HL-60 (cell line): ENCODE measurements at regions not wholly inside any gene's neighbourhood (a gene's known extent, or its start where the extent isn't known, plus 50 kb on each side); places are given as distances from the start of the nearest gene placed in this dataset.

Source experiments
- GABPA ChIP-seq: IDR thresholded peaks from 2 replicates; pipeline ENCODE4 v1.6.1; 2012; ENCODE audit warnings: low read depth
- POLR2AphosphoS5 ChIP-seq: IDR thresholded peaks from 2 replicates; pipeline ENCODE4 v1.6.1; 2012; ENCODE audit warnings: low read depth
- TF ChIP-seq, protein P1 (sequence below): IDR thresholded peaks from one replicate; pipeline ENCODE4 v1.5.1; 2011; ENCODE audit warnings: low read length, control low read depth, inconsistent platforms; ENCODE audit not compliant: insufficient read depth
- TF ChIP-seq, protein P2 (sequence below): IDR thresholded peaks from 2 replicates; pipeline ENCODE4 v1.6.1; 2012; ENCODE audit warnings: low read depth; ENCODE audit not compliant: insufficient replicate concordance

GRCh38 chr2:16911746-16912145 is 246.1 kb upstream of the CYRIA start:
- TF ChIP-seq, protein P1, sequence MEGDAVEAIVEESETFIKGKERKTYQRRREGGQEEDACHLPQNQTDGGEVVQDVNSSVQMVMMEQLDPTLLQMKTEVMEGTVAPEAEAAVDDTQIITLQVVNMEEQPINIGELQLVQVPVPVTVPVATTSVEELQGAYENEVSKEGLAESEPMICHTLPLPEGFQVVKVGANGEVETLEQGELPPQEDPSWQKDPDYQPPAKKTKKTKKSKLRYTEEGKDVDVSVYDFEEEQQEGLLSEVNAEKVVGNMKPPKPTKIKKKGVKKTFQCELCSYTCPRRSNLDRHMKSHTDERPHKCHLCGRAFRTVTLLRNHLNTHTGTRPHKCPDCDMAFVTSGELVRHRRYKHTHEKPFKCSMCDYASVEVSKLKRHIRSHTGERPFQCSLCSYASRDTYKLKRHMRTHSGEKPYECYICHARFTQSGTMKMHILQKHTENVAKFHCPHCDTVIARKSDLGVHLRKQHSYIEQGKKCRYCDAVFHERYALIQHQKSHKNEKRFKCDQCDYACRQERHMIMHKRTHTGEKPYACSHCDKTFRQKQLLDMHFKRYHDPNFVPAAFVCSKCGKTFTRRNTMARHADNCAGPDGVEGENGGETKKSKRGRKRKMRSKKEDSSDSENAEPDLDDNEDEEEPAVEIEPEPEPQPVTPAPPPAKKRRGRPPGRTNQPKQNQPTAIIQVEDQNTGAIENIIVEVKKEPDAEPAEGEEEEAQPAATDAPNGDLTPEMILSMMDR = no peak
- TF ChIP-seq GABPA = no peak
- TF ChIP-seq, protein P2, sequence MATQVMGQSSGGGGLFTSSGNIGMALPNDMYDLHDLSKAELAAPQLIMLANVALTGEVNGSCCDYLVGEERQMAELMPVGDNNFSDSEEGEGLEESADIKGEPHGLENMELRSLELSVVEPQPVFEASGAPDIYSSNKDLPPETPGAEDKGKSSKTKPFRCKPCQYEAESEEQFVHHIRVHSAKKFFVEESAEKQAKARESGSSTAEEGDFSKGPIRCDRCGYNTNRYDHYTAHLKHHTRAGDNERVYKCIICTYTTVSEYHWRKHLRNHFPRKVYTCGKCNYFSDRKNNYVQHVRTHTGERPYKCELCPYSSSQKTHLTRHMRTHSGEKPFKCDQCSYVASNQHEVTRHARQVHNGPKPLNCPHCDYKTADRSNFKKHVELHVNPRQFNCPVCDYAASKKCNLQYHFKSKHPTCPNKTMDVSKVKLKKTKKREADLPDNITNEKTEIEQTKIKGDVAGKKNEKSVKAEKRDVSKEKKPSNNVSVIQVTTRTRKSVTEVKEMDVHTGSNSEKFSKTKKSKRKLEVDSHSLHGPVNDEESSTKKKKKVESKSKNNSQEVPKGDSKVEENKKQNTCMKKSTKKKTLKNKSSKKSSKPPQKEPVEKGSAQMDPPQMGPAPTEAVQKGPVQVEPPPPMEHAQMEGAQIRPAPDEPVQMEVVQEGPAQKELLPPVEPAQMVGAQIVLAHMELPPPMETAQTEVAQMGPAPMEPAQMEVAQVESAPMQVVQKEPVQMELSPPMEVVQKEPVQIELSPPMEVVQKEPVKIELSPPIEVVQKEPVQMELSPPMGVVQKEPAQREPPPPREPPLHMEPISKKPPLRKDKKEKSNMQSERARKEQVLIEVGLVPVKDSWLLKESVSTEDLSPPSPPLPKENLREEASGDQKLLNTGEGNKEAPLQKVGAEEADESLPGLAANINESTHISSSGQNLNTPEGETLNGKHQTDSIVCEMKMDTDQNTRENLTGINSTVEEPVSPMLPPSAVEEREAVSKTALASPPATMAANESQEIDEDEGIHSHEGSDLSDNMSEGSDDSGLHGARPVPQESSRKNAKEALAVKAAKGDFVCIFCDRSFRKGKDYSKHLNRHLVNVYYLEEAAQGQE = no peak
- no peak for TF ChIP-seq POLR2AphosphoS5
